GM12801 (cell line): ENCODE measurements at regions not wholly inside any gene's neighbourhood (a gene's known extent, or its start where the extent isn't known, plus 50 kb on each side); places are given as distances from the start of the nearest gene placed in this dataset.

Source experiments
- TF ChIP-seq, protein P1 (sequence below): IDR thresholded peaks from one replicate; pipeline ENCODE4 v1.5.1; 2011; ENCODE audit warnings: control low read depth; ENCODE audit not compliant: insufficient read length; ENCODE audit errors: extremely low read depth

DNA sequence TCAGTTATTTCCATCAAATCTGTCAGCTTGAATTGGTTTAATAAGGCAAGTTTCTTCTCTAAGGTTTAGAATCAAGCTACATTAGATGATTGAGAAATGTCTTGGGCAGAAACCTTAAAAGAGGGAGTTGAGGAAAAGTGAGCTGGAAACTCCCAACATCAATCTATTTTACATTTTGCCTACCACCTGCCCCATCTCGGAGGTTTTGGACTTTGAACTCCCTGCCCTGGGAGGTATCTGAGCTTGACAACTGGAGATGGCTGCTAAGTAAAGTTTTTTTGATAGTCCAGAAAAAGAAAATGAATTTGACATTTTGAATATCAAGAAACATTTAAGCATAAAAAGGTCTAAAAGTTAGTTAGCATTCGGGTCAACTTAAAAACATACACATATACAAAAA, 234.2 kb downstream of the NFKBIZ start:
- TF ChIP-seq, protein P1, sequence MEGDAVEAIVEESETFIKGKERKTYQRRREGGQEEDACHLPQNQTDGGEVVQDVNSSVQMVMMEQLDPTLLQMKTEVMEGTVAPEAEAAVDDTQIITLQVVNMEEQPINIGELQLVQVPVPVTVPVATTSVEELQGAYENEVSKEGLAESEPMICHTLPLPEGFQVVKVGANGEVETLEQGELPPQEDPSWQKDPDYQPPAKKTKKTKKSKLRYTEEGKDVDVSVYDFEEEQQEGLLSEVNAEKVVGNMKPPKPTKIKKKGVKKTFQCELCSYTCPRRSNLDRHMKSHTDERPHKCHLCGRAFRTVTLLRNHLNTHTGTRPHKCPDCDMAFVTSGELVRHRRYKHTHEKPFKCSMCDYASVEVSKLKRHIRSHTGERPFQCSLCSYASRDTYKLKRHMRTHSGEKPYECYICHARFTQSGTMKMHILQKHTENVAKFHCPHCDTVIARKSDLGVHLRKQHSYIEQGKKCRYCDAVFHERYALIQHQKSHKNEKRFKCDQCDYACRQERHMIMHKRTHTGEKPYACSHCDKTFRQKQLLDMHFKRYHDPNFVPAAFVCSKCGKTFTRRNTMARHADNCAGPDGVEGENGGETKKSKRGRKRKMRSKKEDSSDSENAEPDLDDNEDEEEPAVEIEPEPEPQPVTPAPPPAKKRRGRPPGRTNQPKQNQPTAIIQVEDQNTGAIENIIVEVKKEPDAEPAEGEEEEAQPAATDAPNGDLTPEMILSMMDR = no peak

- TF ChIP-seq, protein P1 = no peak
Measured at GRCh38 chr3:102084006-102084405, 234.7 kb downstream of the NFKBIZ start.

GRCh38 chr3:102084704-102085103, 235.4 kb downstream of the NFKBIZ start:
- TF ChIP-seq, protein P1 = no peak

DNA sequence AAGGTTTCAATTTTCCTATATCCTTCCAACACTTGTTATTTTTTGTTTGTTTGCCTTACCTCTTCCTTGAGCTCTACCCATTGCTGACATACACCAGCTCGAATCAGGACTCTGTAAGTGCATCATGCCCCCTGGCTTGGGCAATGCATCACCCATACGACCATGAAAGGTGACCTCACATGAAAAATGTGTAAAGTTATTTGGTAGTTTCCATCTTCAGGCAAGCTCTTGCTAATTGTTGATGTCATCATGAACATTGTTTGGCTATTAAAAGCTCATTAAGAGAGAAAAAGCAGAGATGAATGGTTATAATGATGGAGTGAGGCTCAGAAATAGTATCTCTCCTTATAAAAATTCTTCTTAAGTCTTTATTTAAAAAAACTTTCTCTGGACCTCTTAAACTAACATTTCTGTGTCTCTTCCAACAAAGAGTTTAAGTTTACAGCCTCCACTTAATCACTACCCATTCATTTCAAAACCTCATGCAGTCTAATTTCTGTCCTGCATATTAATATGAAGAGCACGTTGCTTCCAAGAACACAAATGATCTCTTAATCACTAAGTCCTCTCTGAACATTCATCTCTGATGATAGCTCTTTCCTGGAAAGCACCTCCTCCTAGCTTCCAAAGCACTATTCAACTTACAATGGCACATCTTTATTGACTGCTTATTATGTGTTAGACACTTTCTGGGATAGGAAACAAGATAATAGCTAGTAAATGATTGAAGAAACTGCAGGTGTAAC, 236.3 kb downstream of the NFKBIZ start:
- TF ChIP-seq, protein P1 = no peak

GRCh38 chr3:102087236-102087635, 237.9 kb downstream of the NFKBIZ start:
- TF ChIP-seq, protein P1 = no peak

DNA sequence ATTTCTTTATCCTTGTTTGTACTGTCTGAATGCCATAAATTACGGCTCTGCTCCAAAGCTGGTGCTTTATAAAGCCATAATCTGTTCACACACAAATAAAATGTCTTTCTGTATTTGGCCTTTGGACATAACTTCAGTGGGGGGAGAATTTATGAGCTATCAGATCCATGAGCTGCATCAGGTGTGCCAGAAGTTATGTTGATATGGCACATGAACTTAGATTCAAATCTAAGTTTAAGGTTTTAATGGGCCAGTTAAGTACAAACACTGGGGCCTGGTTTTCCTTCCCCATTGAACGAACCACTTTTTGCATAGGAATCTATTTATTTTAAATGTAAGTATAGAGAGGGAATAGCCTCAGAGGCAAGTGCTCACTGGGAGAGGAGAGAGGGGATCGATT, 239.9 kb downstream of the NFKBIZ start:
- TF ChIP-seq, protein P1 = no peak

DNA sequence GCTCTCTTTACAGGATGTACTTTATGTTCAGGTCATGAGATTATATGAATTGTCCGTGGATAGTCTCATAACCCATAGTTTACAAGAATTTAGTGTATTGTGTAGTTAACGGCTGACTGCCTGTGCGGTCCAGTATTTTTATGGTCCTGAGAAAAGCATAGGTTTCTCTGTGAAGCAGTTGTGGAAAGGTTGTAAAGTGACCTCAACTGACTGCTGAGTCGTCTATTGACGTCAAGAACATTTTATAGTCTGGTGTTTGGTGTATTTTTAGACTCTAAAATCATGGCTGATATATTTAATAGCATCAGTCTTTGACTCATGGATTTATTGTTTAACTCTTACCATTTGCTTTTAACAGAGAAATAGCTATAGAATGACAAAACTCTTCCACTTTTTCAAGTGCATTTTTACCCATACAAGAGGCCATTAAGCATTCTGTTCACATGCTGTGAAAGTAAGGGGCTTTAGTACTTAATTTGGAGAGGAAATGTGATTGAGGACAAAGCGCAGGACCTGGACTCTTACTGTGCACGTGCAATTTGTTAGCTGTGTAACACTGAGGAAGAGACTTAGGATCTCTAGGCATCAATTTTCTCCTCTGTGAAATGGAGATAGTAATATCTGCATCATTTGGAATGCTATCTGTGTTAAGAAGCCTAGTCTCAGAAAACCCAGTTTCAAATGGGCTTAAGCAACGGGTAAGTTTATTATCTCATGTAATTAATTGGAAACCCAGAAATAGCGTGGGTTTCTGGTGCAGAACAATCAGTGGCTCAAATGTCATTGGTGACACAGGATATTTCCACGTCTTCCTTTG, 240.8 kb downstream of the NFKBIZ start:
- TF ChIP-seq, protein P1 = no peak
